GM23338 (cell line): ENCODE measurements at regions not wholly inside any gene's neighbourhood (a gene's known extent, or its start where the extent isn't known, plus 50 kb on each side); places are given as distances from the start of the nearest gene placed in this dataset.

Source experiments
- ATAC-seq: fragments of 200-7000 bp; cut with Tn5 transposase; 3 replicates; pipeline ENCODE4 v1.9.1; 2020
- DNase-seq: peaks from one replicate; pipeline ENCODE4 v3.0.0-alpha.2; 2015; ENCODE audit warnings: low spot score
- H2AFZ ChIP-seq: fragments of 200-600 bp; sonication (generic); 2 replicates; pipeline ENCODE4 v1.8.0; 2016; ENCODE audit warnings: antibody characterized with exemption, mild to moderate bottlenecking, moderate library complexity
- H3F3A ChIP-seq: fragments of 200-600 bp; sonication (generic); replicated peaks from 2 replicates; pipeline ENCODE4 v1.8.0; 2017; ENCODE audit warnings: antibody characterized with exemption, mixed run types, low read depth
- H3K27ac ChIP-seq: fragments of 200-600 bp; sonication (generic); 2 replicates; pipeline ENCODE4 v1.6.1; 2016; ENCODE audit warnings: low read depth
- H3K27me3 ChIP-seq: fragments of 200-600 bp; sonication (generic); 2 replicates; pipeline ENCODE4 v1.8.0; 2016; ENCODE audit warnings: mild to moderate bottlenecking, mixed run types, moderate library complexity; ENCODE audit not compliant: insufficient read depth
- H3K36me3 ChIP-seq: fragments of 200-600 bp; sonication (generic); 2 replicates; pipeline ENCODE4 v1.8.0; 2016; ENCODE audit warnings: mild to moderate bottlenecking; ENCODE audit not compliant: insufficient read depth
- H3K4me1 ChIP-seq: fragments of 200-600 bp; sonication (generic); 2 replicates; pipeline ENCODE4 v1.8.0; 2016; ENCODE audit warnings: mild to moderate bottlenecking, moderate library complexity; ENCODE audit not compliant: insufficient read depth
- H3K4me2 ChIP-seq: fragments of 200-600 bp; sonication (generic); 2 replicates; pipeline ENCODE4 v1.7.1; 2017; ENCODE audit warnings: mixed run types
- H3K4me3 ChIP-seq: fragments of 200-600 bp; sonication (generic); 2 replicates; pipeline ENCODE4 v1.6.1; 2016; ENCODE audit warnings: mixed run types
- H3K79me2 ChIP-seq: fragments of 200-600 bp; sonication (generic); replicated peaks from 2 replicates; pipeline ENCODE4 v1.8.0; 2017; ENCODE audit warnings: mild to moderate bottlenecking; ENCODE audit not compliant: insufficient read depth
- H3K9me2 ChIP-seq: fragments of 200-600 bp; sonication (generic); 2 replicates; pipeline ENCODE4 v1.8.0; 2017; ENCODE audit not compliant: insufficient read depth
- H4K20me1 ChIP-seq: fragments of 200-600 bp; sonication (generic); replicated peaks from 2 replicates; pipeline ENCODE4 v1.8.0; 2017; ENCODE audit warnings: mild to moderate bottlenecking; ENCODE audit not compliant: insufficient read depth
- H3K27ac Mint-ChIP-seq: 2 replicates; pipeline ENCODE4 v1.8.0; 2020; ENCODE audit warnings: inconsistent platforms, mild to moderate bottlenecking, moderate library complexity, mixed read lengths
- H3K27me3 Mint-ChIP-seq: 3 replicates; pipeline ENCODE4 v1.8.0; 2022; ENCODE audit warnings: low read depth, mild to moderate bottlenecking, moderate library complexity, mixed read lengths, inconsistent platforms; ENCODE audit not compliant: insufficient read depth, poor library complexity
- H3K36me3 Mint-ChIP-seq: 3 replicates; pipeline ENCODE4 v1.8.0; 2021; ENCODE audit warnings: low read depth, mild to moderate bottlenecking, inconsistent platforms, moderate library complexity, mixed read lengths
- H3K4me1 Mint-ChIP-seq: 3 replicates; pipeline ENCODE4 v1.8.0; 2020; ENCODE audit warnings: mild to moderate bottlenecking, inconsistent platforms, mixed read lengths
- H3K4me3 Mint-ChIP-seq: 3 replicates; pipeline ENCODE4 v1.8.0; 2021; ENCODE audit warnings: moderate library complexity, mild to moderate bottlenecking, inconsistent platforms, mixed read lengths
- H3K9me3 Mint-ChIP-seq: 3 replicates; pipeline ENCODE4 v1.8.0; 2020; ENCODE audit warnings: moderate library complexity, mild to moderate bottlenecking, inconsistent platforms, mixed read lengths
- CREB1 ChIP-seq: fragments of 250-450 bp; sonication (Bioruptor Pico); IDR thresholded peaks from 2 replicates; pipeline ENCODE4 v1.5.0; 2020; ENCODE audit warnings: low read depth, mild to moderate bottlenecking, moderate library complexity
- EZH2 ChIP-seq: fragments of 200-600 bp; sonication (generic); IDR thresholded peaks from one replicate; pipeline ENCODE4 v1.8.0; 2017; ENCODE audit warnings: antibody characterized with exemption, mild to moderate bottlenecking, low read depth; ENCODE audit not compliant: unreplicated experiment
- EZH2phosphoT487 ChIP-seq: fragments of 200-600 bp; sonication (generic); IDR thresholded peaks from one replicate; pipeline ENCODE4 v1.8.1; 2018; ENCODE audit warnings: antibody characterized with exemption; ENCODE audit not compliant: unreplicated experiment
- JUNB ChIP-seq: IDR thresholded peaks from one replicate; pipeline ENCODE4 v1.6.1; 2016; ENCODE audit warnings: antibody characterized with exemption; ENCODE audit not compliant: unreplicated experiment
- NANOG ChIP-seq: IDR thresholded peaks from 2 replicates; pipeline ENCODE4 v1.6.1; 2016; ENCODE audit warnings: antibody characterized with exemption, borderline replicate concordance
- POLR2AphosphoS5 ChIP-seq: IDR thresholded peaks from 2 replicates; pipeline ENCODE4 v1.6.1; 2016; ENCODE audit warnings: antibody characterized with exemption, low read depth
- STAT1 ChIP-seq: IDR thresholded peaks from one replicate; pipeline ENCODE4 v1.6.1; 2016; ENCODE audit warnings: antibody characterized with exemption; ENCODE audit not compliant: unreplicated experiment
- ZNF114 ChIP-seq: fragments of 250-450 bp; sonication (Bioruptor Pico); IDR thresholded peaks from 2 replicates; pipeline ENCODE4 v1.5.0; 2020; ENCODE audit warnings: mild to moderate bottlenecking, moderate library complexity
- ZNF331 ChIP-seq: fragments of 250-450 bp; sonication (Bioruptor Pico); IDR thresholded peaks from 2 replicates; pipeline ENCODE4 v1.5.0; 2020; ENCODE audit warnings: low read depth, mild to moderate bottlenecking, moderate library complexity
- TF ChIP-seq, protein P1 (sequence below): fragments of 250-450 bp; sonication (Bioruptor Pico); IDR thresholded peaks from 2 replicates; pipeline ENCODE4 v1.5.0; 2020; ENCODE audit warnings: mild to moderate bottlenecking, moderate library complexity
- TF ChIP-seq, protein P2 (sequence below): IDR thresholded peaks from 2 replicates; pipeline ENCODE4 v1.6.1; 2016; ENCODE audit warnings: antibody characterized with exemption
- TF ChIP-seq, protein P3 (sequence below): IDR thresholded peaks from one replicate; pipeline ENCODE4 v1.6.1; 2018; ENCODE audit warnings: antibody characterized with exemption; ENCODE audit not compliant: unreplicated experiment
- TF ChIP-seq, protein P4 (sequence below), 2 experiments: fragments of 200-600 bp in 1 of 2; sonication (generic) in 1 of 2; conservative IDR thresholded peaks; 2 replicates each; pipeline versions ENCODE4 v1.5.1 to v1.6.1; 2016 to 2017; ENCODE audit warnings: antibody characterized with exemption in 2 of 2, low read depth in 2 of 2, mild to moderate bottlenecking in 2 of 2, moderate library complexity in 1 of 2

DNA sequence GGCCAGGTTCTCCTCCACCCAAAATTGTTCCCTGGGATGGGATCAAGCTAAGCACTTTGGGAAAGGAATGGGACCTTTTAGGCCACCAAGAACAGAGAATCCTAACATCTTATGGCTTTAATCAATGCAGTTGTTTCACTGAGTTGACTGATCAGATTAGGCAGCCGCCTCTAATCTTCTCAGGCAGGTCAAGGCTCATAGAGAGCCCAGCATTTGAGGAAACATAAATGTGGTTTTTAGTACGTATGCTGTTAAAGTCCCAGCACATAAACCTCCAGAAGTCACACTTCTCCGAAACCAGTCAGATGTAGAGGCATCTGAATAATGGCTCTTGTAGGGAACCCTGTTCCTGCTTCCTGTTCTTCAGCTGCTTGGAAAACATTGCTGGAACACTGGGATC is 99.5 kb upstream of the RMDN2 start:
- H3K4me3 ChIP-seq: no peak overlapping the region
- peak overlapping the region; percentile 28; the same call in 1 of the 2 replicates for H2AFZ ChIP-seq
- Mint-ChIP-seq H3K36me3 (no peaks in the 10 kb centered on the region), H3K4me3 (no peak overlapping the region), H3K27ac (no peak overlapping the region), H3K4me1 (no peaks in the 10 kb centered on the region), H3K27me3 (peaks cover 2% of the 10 kb centered on the region), H3K9me3 (peaks cover 3% of the 10 kb centered on the region; the same call in 1 of the 3 replicates)
- no peak overlapping the region for H3K4me2 ChIP-seq
- DNase-seq (no peak), ATAC-seq (no peak)
- H3K4me1 ChIP-seq: no peaks in the 10 kb centered on the region
- peaks cover 4% of the 10 kb centered on the region; the same call in 1 of the 2 replicates for H3K9me2 ChIP-seq
- TF ChIP-seq NANOG (no peak), ZNF114 (CRISPR knock-in tag) (no peak), EZH2 (no peak), JUNB (no peak), CREB1 (CRISPR knock-in tag) (no peak), ZNF331 (no peak), POLR2AphosphoS5 (no peak), EZH2phosphoT487 (no peak), STAT1 (no peak)
- TF ChIP-seq, protein P1, sequence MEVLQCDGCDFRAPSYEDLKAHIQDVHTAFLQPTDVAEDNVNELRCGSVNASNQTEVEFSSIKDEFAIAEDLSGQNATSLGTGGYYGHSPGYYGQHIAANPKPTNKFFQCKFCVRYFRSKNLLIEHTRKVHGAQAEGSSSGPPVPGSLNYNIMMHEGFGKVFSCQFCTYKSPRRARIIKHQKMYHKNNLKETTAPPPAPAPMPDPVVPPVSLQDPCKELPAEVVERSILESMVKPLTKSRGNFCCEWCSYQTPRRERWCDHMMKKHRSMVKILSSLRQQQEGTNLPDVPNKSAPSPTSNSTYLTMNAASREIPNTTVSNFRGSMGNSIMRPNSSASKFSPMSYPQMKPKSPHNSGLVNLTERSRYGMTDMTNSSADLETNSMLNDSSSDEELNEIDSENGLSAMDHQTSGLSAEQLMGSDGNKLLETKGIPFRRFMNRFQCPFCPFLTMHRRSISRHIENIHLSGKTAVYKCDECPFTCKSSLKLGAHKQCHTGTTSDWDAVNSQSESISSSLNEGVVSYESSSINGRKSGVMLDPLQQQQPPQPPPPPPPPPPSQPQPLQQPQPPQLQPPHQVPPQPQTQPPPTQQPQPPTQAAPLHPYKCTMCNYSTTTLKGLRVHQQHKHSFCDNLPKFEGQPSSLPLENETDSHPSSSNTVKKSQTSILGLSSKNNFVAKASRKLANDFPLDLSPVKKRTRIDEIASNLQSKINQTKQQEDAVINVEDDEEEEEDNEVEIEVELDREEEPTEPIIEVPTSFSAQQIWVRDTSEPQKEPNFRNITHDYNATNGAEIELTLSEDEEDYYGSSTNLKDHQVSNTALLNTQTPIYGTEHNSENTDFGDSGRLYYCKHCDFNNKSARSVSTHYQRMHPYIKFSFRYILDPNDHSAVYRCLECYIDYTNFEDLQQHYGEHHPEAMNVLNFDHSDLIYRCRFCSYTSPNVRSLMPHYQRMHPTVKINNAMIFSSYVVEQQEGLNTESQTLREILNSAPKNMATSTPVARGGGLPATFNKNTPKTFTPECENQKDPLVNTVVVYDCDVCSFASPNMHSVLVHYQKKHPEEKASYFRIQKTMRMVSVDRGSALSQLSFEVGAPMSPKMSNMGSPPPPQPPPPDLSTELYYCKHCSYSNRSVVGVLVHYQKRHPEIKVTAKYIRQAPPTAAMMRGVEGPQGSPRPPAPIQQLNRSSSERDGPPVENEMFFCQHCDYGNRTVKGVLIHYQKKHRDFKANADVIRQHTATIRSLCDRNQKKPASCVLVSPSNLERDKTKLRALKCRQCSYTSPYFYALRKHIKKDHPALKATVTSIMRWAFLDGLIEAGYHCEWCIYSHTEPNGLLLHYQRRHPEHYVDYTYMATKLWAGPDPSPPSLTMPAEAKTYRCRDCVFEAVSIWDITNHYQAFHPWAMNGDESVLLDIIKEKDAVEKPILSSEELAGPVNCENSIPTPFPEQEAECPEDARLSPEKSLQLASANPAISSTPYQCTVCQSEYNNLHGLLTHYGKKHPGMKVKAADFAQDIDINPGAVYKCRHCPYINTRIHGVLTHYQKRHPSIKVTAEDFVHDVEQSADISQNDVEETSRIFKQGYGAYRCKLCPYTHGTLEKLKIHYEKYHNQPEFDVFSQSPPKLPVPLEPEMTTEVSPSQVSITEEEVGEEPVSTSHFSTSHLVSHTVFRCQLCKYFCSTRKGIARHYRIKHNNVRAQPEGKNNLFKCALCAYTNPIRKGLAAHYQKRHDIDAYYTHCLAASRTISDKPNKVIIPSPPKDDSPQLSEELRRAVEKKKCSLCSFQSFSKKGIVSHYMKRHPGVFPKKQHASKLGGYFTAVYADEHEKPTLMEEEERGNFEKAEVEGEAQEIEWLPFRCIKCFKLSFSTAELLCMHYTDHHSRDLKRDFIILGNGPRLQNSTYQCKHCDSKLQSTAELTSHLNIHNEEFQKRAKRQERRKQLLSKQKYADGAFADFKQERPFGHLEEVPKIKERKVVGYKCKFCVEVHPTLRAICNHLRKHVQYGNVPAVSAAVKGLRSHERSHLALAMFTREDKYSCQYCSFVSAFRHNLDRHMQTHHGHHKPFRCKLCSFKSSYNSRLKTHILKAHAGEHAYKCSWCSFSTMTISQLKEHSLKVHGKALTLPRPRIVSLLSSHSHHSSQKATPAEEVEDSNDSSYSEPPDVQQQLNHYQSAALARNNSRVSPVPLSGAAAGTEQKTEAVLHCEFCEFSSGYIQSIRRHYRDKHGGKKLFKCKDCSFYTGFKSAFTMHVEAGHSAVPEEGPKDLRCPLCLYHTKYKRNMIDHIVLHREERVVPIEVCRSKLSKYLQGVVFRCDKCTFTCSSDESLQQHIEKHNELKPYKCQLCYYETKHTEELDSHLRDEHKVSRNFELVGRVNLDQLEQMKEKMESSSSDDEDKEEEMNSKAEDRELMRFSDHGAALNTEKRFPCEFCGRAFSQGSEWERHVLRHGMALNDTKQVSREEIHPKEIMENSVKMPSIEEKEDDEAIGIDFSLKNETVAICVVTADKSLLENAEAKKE (CRISPR knock-in tag): no peak
- TF ChIP-seq, protein P2, sequence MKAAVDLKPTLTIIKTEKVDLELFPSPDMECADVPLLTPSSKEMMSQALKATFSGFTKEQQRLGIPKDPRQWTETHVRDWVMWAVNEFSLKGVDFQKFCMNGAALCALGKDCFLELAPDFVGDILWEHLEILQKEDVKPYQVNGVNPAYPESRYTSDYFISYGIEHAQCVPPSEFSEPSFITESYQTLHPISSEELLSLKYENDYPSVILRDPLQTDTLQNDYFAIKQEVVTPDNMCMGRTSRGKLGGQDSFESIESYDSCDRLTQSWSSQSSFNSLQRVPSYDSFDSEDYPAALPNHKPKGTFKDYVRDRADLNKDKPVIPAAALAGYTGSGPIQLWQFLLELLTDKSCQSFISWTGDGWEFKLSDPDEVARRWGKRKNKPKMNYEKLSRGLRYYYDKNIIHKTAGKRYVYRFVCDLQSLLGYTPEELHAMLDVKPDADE: no peak
- TF ChIP-seq, protein P3, sequence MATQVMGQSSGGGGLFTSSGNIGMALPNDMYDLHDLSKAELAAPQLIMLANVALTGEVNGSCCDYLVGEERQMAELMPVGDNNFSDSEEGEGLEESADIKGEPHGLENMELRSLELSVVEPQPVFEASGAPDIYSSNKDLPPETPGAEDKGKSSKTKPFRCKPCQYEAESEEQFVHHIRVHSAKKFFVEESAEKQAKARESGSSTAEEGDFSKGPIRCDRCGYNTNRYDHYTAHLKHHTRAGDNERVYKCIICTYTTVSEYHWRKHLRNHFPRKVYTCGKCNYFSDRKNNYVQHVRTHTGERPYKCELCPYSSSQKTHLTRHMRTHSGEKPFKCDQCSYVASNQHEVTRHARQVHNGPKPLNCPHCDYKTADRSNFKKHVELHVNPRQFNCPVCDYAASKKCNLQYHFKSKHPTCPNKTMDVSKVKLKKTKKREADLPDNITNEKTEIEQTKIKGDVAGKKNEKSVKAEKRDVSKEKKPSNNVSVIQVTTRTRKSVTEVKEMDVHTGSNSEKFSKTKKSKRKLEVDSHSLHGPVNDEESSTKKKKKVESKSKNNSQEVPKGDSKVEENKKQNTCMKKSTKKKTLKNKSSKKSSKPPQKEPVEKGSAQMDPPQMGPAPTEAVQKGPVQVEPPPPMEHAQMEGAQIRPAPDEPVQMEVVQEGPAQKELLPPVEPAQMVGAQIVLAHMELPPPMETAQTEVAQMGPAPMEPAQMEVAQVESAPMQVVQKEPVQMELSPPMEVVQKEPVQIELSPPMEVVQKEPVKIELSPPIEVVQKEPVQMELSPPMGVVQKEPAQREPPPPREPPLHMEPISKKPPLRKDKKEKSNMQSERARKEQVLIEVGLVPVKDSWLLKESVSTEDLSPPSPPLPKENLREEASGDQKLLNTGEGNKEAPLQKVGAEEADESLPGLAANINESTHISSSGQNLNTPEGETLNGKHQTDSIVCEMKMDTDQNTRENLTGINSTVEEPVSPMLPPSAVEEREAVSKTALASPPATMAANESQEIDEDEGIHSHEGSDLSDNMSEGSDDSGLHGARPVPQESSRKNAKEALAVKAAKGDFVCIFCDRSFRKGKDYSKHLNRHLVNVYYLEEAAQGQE: no peak
- TF ChIP-seq, protein P4, sequence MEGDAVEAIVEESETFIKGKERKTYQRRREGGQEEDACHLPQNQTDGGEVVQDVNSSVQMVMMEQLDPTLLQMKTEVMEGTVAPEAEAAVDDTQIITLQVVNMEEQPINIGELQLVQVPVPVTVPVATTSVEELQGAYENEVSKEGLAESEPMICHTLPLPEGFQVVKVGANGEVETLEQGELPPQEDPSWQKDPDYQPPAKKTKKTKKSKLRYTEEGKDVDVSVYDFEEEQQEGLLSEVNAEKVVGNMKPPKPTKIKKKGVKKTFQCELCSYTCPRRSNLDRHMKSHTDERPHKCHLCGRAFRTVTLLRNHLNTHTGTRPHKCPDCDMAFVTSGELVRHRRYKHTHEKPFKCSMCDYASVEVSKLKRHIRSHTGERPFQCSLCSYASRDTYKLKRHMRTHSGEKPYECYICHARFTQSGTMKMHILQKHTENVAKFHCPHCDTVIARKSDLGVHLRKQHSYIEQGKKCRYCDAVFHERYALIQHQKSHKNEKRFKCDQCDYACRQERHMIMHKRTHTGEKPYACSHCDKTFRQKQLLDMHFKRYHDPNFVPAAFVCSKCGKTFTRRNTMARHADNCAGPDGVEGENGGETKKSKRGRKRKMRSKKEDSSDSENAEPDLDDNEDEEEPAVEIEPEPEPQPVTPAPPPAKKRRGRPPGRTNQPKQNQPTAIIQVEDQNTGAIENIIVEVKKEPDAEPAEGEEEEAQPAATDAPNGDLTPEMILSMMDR (conservative IDR thresholded peaks at IDR 0.05; ENCODE audit: low read depth in 2 of 2): no peak
- no peaks in the 10 kb centered on the region for H3K27me3 ChIP-seq
- H4K20me1 ChIP-seq: no peaks in the 10 kb centered on the region
- H3K27ac ChIP-seq: no peak overlapping the region
- peaks cover 6% of the 10 kb centered on the region; the same call in 1 of the 2 replicates for H3K36me3 ChIP-seq
- no peaks in the 10 kb centered on the region for H3K79me2 ChIP-seq
- no peaks in the 10 kb centered on the region for H3F3A ChIP-seq
